Tibial nerve (tissue), 3 donors: ENCODE measurements at regions not wholly inside any gene's neighbourhood (a gene's known extent, or its start where the extent isn't known, plus 50 kb on each side); places are given as distances from the start of the nearest gene placed in this dataset.

Experiments used
- CTCF ChIP-seq, 5 experiments: fragments of 200-600 bp in 3 of 5; fragments of 450-650 bp in 2 of 5; sonication (generic) in 3 of 5; IDR thresholded peaks; one replicate each; pipeline ENCODE4 v1.5.1; 2016 to 2019; ENCODE audit warnings: antibody characterized with exemption in 5 of 5, mild to moderate bottlenecking in 3 of 5, moderate library complexity in 2 of 5
- POLR2A ChIP-seq, 2 donors: fragments of 450-650 bp; IDR thresholded peaks; one replicate each; pipeline ENCODE4 v1.6.1; 2017; ENCODE audit warnings: antibody characterized with exemption in 2 of 2, mild to moderate bottlenecking in 2 of 2, moderate library complexity in 2 of 2

GRCh38 chr2:151083856-151084795 is 177.5 kb downstream of the RBM43 start:
- TF ChIP-seq CTCF (IDR thresholded peaks at IDR 0.05) (no peak), POLR2A (IDR thresholded peaks at IDR 0.05) (no peak)
